ENCODE measurements at regions not wholly inside any gene's neighbourhood (a gene's known extent, or its start where the extent isn't known, plus 50 kb on each side); places are given as distances from the start of the nearest gene placed in this dataset.
"Not testable (repeated sequence)": the region's sequence is repeated elsewhere in the genome, so short reads cannot be mapped to it uniquely, and the experiment has no call there.

GRCh38 chr1:93757256-93758036 lies 75.8 kb upstream of the BCAR3 start:
- H3K36me3 ChIP-seq (ENCODE audit: insufficient read depth, low read length) = no peaks in the 10 kb centered on the region
- TF ChIP-seq CTCF (IDR thresholded peaks at IDR 0.05; ENCODE audit: low read length) = no peak
- no peak for TF ChIP-seq EZH2 (IDR thresholded peaks at IDR 0.05; ENCODE audit: borderline replicate concordance, low read length)
- no peak overlapping the region for H3K9ac ChIP-seq (ENCODE audit: low read length)
- H3K4me2 ChIP-seq (ENCODE audit: low read length) = no peak overlapping the region
- H3K4me3 ChIP-seq (ENCODE audit: low read depth, low read length, poor library complexity, severe bottlenecking) = no peak overlapping the region
- no peaks in the 10 kb centered on the region for H3K4me1 ChIP-seq (ENCODE audit: insufficient read depth, low read length, severe bottlenecking)
- no peaks in the 10 kb centered on the region for H3F3A ChIP-seq (ENCODE audit: insufficient read depth, low read length)
- no peaks in the 10 kb centered on the region for H3K27me3 ChIP-seq (ENCODE audit: insufficient read depth, low read length)
- no peaks in the 10 kb centered on the region for H4K20me1 ChIP-seq (ENCODE audit: insufficient read depth, low read length)
- no peaks in the 10 kb centered on the region for H3K79me2 ChIP-seq (ENCODE audit: insufficient read depth, low read length)
- H3K9me3 ChIP-seq (ENCODE audit: low read length) = no peaks in the 10 kb centered on the region
- H2AFZ ChIP-seq (ENCODE audit: low read length) = no peak overlapping the region
- no peaks in the 10 kb centered on the region for H3K9me2 ChIP-seq (ENCODE audit: low read depth, low read length)
- no peak overlapping the region for H3K27ac ChIP-seq (ENCODE audit: low read depth, low read length, poor library complexity, severe bottlenecking)

DNA sequence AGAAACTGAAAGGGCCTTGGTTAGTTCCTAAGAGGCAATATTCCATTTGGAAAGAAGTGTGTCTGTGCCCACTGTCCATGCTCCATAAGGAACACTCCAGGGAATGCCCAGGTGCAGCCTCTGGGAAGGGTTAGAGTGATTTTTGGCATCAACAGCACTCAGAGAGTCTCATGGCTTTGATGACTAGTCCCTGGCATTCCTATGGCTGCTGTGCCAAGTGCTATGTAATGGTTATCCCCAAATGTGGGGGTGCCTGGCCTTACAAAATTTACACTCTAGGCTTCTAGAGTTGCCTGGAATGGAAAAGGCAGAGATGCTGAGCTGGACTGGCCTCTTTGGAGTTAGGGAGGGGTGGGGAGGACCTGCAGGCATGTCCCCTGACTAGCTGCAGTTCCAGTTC lies 75.0 kb upstream of the BCAR3 start:
- Histone ChIP-seq H3K9ac (ENCODE audit: low read length) (no peak overlapping the region), H3K27ac (ENCODE audit: low read depth, low read length, poor library complexity, severe bottlenecking) (no peak overlapping the region), H3K79me2 (ENCODE audit: insufficient read depth, low read length) (no peaks in the 10 kb centered on the region), H3F3A (ENCODE audit: insufficient read depth, low read length) (no peaks in the 10 kb centered on the region), H3K4me3 (ENCODE audit: low read depth, low read length, poor library complexity, severe bottlenecking) (no peak overlapping the region), H4K20me1 (ENCODE audit: insufficient read depth, low read length) (no peaks in the 10 kb centered on the region), H3K4me1 (ENCODE audit: insufficient read depth, low read length, severe bottlenecking) (no peaks in the 10 kb centered on the region), H3K9me2 (ENCODE audit: low read depth, low read length) (no peaks in the 10 kb centered on the region), H3K27me3 (ENCODE audit: insufficient read depth, low read length) (no peaks in the 10 kb centered on the region), H3K4me2 (ENCODE audit: low read length) (no peak overlapping the region), H2AFZ (ENCODE audit: low read length) (no peak overlapping the region), H3K36me3 (ENCODE audit: insufficient read depth, low read length) (no peaks in the 10 kb centered on the region), H3K9me3 (ENCODE audit: low read length) (no peaks in the 10 kb centered on the region)
- TF ChIP-seq EZH2 (IDR thresholded peaks at IDR 0.05; ENCODE audit: borderline replicate concordance, low read length) = no peak
- no peak for TF ChIP-seq CTCF (IDR thresholded peaks at IDR 0.05; ENCODE audit: low read length)

DNA sequence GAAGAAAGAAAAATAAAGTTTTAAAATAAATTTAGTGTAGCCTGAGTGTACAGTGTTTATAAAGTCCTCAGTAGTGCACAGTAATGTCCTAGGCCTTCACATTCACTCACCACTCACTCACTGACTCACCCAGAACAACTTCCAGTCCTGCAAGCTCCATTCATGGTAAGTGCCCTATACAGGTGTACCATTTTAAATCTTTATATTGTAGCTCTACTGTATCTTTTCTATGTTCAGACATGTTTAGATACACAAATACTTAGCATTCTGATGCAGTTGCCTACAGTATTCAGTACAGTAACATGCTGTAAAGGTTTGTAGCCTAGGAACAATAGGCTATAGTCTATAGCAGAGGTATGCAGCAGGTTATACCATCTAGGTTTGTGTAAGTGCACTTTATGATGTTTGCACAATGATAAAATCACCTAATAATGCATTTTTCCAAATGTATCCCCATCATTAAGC lies 73.6 kb upstream of the BCAR3 start:
- H3K4me3 ChIP-seq (ENCODE audit: low read depth, low read length, poor library complexity, severe bottlenecking); H3K79me2 ChIP-seq (ENCODE audit: insufficient read depth, low read length); H3K27me3 ChIP-seq (ENCODE audit: insufficient read depth, low read length); H2AFZ ChIP-seq (ENCODE audit: low read length); H3K27ac ChIP-seq (ENCODE audit: low read depth, low read length, poor library complexity, severe bottlenecking); H3K9me2 ChIP-seq (ENCODE audit: low read depth, low read length); H3K9me3 ChIP-seq (ENCODE audit: low read length); H3K4me2 ChIP-seq (ENCODE audit: low read length); H3K9ac ChIP-seq (ENCODE audit: low read length); H3F3A ChIP-seq (ENCODE audit: insufficient read depth, low read length); H3K4me1 ChIP-seq (ENCODE audit: insufficient read depth, low read length, severe bottlenecking); H3K36me3 ChIP-seq (ENCODE audit: insufficient read depth, low read length); H4K20me1 ChIP-seq (ENCODE audit: insufficient read depth, low read length): not testable (repeated sequence)
